HEK293T (cell line): ENCODE measurements at regions not wholly inside any gene's neighbourhood (a gene's known extent, or its start where the extent isn't known, plus 50 kb on each side); places are given as distances from the start of the nearest gene placed in this dataset.

Source experiments
- CTCF ChIA-PET: fragments of 350-600 bp; formaldehyde crosslinking; extraction: SDS; loops from one replicate; lab custom pipeline; 2021; ENCODE audit warnings: antibody characterized with exemption, inconsistent platforms; lab: Yijun Ruan, JAX
- POLR2A ChIA-PET: fragments of 350-600 bp; formaldehyde crosslinking; extraction: SDS; loops from one replicate; lab custom pipeline; 2020; ENCODE audit warnings: antibody characterized with exemption, inconsistent platforms; lab: Yijun Ruan, JAX
- DNase-seq: peaks from one replicate; pipeline ENCODE4 v3.0.0; 2012; ENCODE audit warnings: mixed read lengths; ENCODE audit errors: extremely low spot score
- ARNT ChIP-seq: fragments of 450-650 bp; IDR thresholded peaks from 2 replicates; pipeline ENCODE4 v1.6.1; 2017; ENCODE audit warnings: mild to moderate bottlenecking
- BHLHE40 ChIP-seq: fragments of 450-650 bp; IDR thresholded peaks from 2 replicates; pipeline ENCODE4 v1.6.1; 2016; ENCODE audit warnings: mild to moderate bottlenecking, moderate library complexity, borderline replicate concordance
- CTBP1 ChIP-seq: fragments of 450-650 bp; IDR thresholded peaks from 2 replicates; pipeline ENCODE4 v1.6.1; 2016; ENCODE audit warnings: borderline replicate concordance
- ELF4 ChIP-seq: fragments of 450-650 bp; IDR thresholded peaks from 2 replicates; pipeline ENCODE4 v1.6.1; 2017; ENCODE audit warnings: antibody characterized with exemption
- FOXA1 ChIP-seq: fragments of 450-650 bp; IDR thresholded peaks from 2 replicates; pipeline ENCODE4 v1.6.1; 2016; ENCODE audit warnings: mild to moderate bottlenecking
- FOXK2 ChIP-seq: fragments of 450-650 bp; IDR thresholded peaks from 2 replicates; pipeline ENCODE4 v1.6.1; 2016; ENCODE audit warnings: mild to moderate bottlenecking
- FOXM1 ChIP-seq: fragments of 450-650 bp; IDR thresholded peaks from 2 replicates; pipeline ENCODE4 v1.6.1; 2017; ENCODE audit warnings: mild to moderate bottlenecking, borderline replicate concordance
- HDGF ChIP-seq: fragments of 450-650 bp; IDR thresholded peaks from 2 replicates; pipeline ENCODE4 v1.6.1; 2017; ENCODE audit warnings: antibody characterized with exemption, borderline replicate concordance
- L3MBTL2 ChIP-seq: fragments of 450-650 bp; conservative IDR thresholded peaks from 2 replicates; pipeline ENCODE4 v1.6.1; 2016; ENCODE audit warnings: mild to moderate bottlenecking
- LEF1 ChIP-seq: fragments of 450-650 bp; IDR thresholded peaks from 2 replicates; pipeline ENCODE4 v1.6.1; 2017; ENCODE audit warnings: mild to moderate bottlenecking, borderline replicate concordance
- NFRKB ChIP-seq: fragments of 450-650 bp; IDR thresholded peaks from 2 replicates; pipeline ENCODE4 v1.6.1; 2016; ENCODE audit warnings: mild to moderate bottlenecking, moderate library complexity
- SP1 ChIP-seq: fragments of 450-650 bp; IDR thresholded peaks from 2 replicates; pipeline ENCODE4 v1.6.1; 2017
- SUZ12 ChIP-seq: fragments of 450-650 bp; IDR thresholded peaks from 2 replicates; pipeline ENCODE4 v1.6.1; 2016; ENCODE audit warnings: mild to moderate bottlenecking
- TARDBP ChIP-seq: fragments of 450-650 bp; IDR thresholded peaks from 2 replicates; pipeline ENCODE4 v1.6.1; 2016
- ZNF384 ChIP-seq: fragments of 450-650 bp; IDR thresholded peaks from 2 replicates; pipeline ENCODE4 v1.6.1; 2016
- TF ChIP-seq, protein P1 (sequence below): fragments of 450-650 bp; IDR thresholded peaks from 2 replicates; pipeline ENCODE4 v1.6.1; 2016

DNA sequence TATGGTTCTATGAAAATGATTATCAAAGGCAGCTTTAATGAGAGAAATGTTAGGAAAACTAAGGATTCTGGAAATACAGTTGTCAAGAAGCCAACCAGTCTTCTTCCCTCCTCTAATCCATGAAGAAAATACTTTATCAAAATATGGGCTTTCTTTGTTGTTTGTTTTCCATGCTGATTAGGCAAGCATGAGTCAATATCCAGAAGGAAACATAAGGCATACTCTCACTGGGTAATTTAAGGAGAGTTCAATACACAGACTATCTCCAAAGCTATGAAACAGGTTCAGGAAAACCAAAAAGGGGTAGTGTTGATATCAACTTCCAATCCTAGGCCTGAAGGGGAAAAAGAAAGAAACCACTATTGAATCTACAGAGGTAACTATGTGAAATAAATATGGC lies 68.7 kb upstream of the CMC1 start:
- no peak for TF ChIP-seq FOXK2
- no peak for TF ChIP-seq SP1
- TF ChIP-seq, protein P1, sequence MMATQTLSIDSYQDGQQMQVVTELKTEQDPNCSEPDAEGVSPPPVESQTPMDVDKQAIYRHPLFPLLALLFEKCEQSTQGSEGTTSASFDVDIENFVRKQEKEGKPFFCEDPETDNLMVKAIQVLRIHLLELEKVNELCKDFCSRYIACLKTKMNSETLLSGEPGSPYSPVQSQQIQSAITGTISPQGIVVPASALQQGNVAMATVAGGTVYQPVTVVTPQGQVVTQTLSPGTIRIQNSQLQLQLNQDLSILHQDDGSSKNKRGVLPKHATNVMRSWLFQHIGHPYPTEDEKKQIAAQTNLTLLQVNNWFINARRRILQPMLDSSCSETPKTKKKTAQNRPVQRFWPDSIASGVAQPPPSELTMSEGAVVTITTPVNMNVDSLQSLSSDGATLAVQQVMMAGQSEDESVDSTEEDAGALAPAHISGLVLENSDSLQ: no peak
- POLR2A ChIA-PET: no interaction called here
- CTCF ChIA-PET: interaction anchor here (1.2 kb wide), 1 partner anchor 8 kb away, joined by 4 read pairs; no protein-coding TSS in a partner anchor
- no peak for DNase-seq

DNA sequence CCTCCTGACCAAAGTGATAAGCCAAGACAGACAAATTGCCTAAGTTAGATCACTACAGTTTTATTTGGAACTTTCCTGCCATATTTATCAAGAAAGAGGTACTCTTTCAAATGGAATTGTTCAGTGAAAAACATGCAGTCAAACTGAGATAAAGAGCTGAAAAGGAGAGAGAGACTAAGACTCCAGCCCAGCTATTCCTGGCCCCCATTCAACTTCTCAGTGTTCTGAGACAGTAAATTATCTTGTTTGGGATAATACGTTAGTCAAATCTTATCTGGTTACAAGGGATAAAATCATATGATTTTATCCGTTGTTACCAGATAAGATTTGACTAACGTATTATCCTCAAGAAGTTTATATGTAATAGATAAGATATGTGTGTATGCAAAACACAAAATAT lies 67.6 kb upstream of the CMC1 start:
- TF ChIP-seq SUZ12: no peak
- no peak for TF ChIP-seq ZNF384
- TF ChIP-seq CTBP1: no peak
- no peak for TF ChIP-seq ELF4
- no peak for TF ChIP-seq SP1
- no peak for TF ChIP-seq FOXM1
- no peak for TF ChIP-seq LEF1
- no peak for TF ChIP-seq BHLHE40
- no peak for TF ChIP-seq NFRKB
- TF ChIP-seq, protein P1: no peak
- TF ChIP-seq FOXA1: no peak
- TF ChIP-seq HDGF: no peak
- POLR2A ChIA-PET: no interaction called here
- CTCF ChIA-PET: interaction anchor here (1.2 kb wide), 1 partner anchor 9 kb away, joined by 4 read pairs; no protein-coding TSS in a partner anchor
- no peak for DNase-seq

DNA sequence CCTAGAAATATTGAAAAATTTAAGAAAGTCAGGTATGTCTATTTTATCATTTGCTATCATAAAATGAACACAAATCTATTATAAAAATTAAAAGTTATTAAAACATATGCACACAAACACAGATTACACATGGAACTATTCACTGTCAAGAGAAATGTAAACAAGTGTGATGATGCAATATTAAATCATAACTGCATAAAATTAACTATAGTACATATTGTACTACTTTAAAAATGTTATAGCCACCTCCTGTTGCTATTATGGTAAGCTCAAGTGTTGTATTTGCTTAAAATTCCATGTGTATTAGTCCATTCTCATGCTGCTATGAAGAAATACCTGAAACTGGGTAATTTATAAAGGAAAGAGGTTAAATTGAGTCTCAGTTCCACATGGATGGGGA lies 54.7 kb upstream of the CMC1 start:
- no peak for DNase-seq

DNA sequence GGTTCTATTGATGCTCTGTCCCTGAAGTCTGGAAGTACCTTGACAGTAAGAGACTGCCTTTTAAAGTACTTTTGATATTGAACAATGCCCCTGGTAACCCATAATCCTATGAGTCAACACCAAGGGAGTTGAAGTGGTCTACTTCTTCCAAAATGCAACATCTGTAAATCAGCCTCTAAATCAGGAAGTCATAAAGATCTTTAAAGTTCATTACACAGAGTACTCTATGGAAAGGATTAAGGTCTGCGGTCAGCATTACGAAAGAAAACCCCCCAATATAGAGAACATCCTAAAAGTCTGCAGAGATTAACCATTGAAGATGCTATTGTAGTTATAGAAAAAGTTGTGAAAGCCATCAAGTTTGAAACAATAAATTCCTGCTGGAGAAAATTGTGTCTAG lies 52.7 kb upstream of the CMC1 start:
- TF ChIP-seq FOXM1 (no peak), TARDBP (no peak), ARNT (no peak), ZNF384 (no peak), FOXA1 (no peak), BHLHE40 (no peak), CTBP1 (no peak), SP1 (no peak), FOXK2 (no peak)
- ChIA-PET CTCF (no interaction called here), POLR2A (no interaction called here)
- DNase-seq: no peak

More for the DNA sequence above, 54.7 kb upstream of the CMC1 start:
- no peak for TF ChIP-seq FOXA1
- no peak for TF ChIP-seq FOXK2
- no peak for TF ChIP-seq BHLHE40
- TF ChIP-seq, protein P1: no peak
- no peak for TF ChIP-seq SUZ12
- TF ChIP-seq CTBP1: no peak
- no peak for TF ChIP-seq L3MBTL2
- TF ChIP-seq NFRKB: no peak
- no peak for TF ChIP-seq TARDBP
- TF ChIP-seq ELF4: no peak
- no peak for TF ChIP-seq LEF1
- no peak for TF ChIP-seq ZNF384
- TF ChIP-seq SP1: no peak
- no peak for TF ChIP-seq HDGF
- no peak for TF ChIP-seq FOXM1
- TF ChIP-seq ARNT: no peak
- ChIA-PET CTCF (no interaction called here), POLR2A (no interaction called here)

DNA sequence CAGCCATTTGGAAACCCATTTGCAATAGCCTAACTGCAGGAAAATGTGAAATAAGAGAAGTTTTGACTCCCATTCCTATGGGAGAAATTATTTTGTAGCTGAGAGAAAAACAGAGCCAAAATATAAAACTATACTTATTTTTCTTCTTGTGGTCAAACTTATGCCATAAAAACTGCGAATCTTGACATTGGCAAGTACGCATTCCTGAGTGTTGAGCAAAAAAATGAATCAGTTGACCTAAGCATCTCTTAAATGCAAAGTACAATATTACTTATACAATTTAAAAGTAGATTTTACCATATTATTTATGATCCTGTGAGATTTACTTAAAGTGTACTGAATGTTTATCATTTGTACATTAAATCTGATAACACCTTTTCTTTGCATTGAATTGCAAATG lies 50.1 kb upstream of the CMC1 start:
- POLR2A ChIA-PET: no interaction called here
- TF ChIP-seq BHLHE40: no peak
- TF ChIP-seq ELF4: no peak
- no peak for TF ChIP-seq TARDBP
- TF ChIP-seq CTBP1: no peak
- no peak for TF ChIP-seq SP1
- no peak for TF ChIP-seq FOXA1
- no peak for TF ChIP-seq FOXM1
- no peak for TF ChIP-seq SUZ12
- TF ChIP-seq HDGF: no peak
- TF ChIP-seq ARNT: no peak
- no peak for TF ChIP-seq NFRKB
- TF ChIP-seq, protein P1: no peak
- no peak for TF ChIP-seq L3MBTL2
- CTCF ChIA-PET: no interaction called here
- DNase-seq: no peak
